HG03342 (cell line): ENCODE measurements at regions not wholly inside any gene's neighbourhood (a gene's known extent, or its start where the extent isn't known, plus 50 kb on each side); places are given as distances from the start of the nearest gene placed in this dataset.

Source experiments
- ATAC-seq: cut with Tn5 transposase; IDR thresholded peaks from one replicate; pipeline ENCODE4 v1.9.1; 2021; ENCODE audit warnings: mild to moderate bottlenecking, moderate library complexity; ENCODE audit not compliant: unreplicated experiment

DNA sequence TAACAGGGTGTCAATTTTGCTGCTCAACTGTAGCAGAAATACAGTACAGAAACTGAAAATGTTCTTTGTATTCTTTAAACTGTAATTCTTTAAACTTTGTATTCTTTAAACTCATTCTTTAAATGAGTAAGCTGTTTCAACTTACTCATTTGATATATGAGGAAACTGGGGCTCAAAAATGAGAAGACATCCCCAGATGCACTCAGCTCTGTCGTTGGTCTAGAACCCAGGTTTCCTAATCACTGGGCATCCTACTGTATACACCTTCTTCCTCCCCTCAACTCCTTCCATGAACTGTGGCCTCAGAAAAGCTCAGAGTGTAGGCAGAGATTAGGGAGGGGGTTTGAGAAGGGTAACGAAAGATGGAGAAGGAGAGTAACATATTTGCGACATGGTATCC lies 136.5 kb upstream of the MAST4 start:
- ATAC-seq = no peak

DNA sequence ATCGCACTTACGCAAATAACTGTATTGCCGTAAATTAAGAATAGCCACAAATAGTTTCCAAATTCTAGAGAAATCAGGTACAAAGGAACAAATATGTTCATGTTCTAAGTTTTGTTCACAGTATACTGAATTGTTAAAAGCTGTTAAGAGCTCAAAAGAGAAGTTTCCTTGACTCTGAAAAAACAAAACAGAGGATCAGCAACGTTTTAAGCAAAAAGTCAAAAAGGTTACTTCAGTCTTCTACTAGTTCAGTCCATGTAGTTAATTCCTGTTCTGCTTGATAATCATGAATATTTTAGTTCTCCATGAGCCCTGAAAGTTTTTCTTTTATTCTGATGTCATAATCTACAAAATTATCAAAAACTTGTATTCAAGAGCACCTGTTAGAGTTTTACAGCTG lies 128.6 kb upstream of the MAST4 start:
- ATAC-seq = no peak

DNA sequence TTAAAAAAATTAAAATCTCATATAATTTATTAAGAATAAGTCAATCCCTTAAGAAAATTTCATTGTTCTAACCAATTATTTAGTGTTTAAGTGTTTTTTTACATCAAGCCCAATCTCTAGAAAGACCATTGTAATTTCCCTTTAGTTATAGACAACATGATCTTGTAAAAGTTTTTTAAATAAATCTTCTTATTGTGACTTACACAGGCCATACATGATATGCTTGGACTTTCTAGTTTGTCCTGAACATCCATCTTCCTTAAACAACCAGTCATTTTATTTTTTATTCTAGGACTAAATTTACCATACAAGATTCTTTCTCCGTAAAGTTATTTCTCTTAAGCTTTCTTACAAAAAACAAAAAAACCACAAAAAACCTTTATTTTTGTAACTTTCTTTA lies 126.5 kb upstream of the MAST4 start:
- no peak for ATAC-seq

DNA sequence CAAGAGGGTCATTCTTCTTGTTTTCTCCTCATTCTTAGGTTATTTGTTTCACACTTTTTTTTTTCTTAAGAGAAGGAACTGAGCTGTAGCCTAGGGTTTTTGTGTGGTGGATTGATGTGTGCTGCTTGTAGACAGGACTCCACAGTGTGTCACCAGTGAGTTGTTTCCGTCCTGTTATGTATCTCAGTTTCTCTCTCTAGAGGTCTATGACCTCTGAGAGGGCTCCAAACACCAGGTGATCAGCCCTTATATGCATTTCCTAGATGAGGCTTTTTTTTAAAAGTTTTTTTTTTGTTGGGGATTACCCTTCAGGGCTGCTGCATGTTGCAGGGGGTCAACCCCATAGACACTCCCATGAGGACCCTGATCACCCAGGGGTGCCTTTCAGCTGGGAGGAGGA lies 124.2 kb upstream of the MAST4 start:
- ATAC-seq = no peak

DNA sequence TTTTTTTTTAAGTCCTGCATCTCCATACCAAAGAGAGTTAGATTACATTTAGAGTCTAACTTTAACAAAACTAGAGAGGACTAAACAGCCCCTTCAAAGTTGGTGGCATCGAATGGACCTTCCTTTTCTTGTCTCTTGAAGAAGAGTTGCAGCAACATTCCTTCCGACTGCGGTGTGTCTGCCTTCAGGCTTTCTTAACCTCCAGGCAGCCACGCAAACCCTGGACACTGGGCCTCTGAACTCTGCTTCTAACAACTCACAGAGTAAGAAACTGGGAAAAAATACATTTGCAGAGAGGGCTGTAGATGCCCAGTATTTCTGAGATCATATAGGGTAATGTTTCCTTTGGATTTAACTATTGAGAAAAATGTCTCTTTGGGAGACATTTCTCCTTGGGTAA lies 120.5 kb upstream of the MAST4 start:
- ATAC-seq = no peak

DNA sequence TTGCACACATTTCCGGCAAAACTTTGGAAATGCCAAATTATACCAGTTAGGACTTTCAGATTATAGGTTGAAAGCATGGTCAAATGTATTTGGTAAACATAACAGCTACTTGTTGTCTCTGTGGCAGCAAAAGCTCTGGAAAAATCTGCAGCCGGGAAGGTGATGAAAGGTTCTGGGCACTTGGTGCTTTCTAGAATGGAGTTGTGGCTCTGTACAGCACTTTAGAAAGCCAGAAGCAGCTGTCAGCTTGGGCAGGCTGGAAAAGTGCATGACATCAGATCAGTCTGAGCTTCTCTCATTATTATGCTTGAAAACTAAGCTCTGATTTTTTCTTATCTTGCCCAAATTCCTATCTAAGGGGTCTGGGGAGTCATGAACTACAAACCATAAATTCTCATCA lies 118.6 kb upstream of the MAST4 start:
- ATAC-seq = no peak

DNA sequence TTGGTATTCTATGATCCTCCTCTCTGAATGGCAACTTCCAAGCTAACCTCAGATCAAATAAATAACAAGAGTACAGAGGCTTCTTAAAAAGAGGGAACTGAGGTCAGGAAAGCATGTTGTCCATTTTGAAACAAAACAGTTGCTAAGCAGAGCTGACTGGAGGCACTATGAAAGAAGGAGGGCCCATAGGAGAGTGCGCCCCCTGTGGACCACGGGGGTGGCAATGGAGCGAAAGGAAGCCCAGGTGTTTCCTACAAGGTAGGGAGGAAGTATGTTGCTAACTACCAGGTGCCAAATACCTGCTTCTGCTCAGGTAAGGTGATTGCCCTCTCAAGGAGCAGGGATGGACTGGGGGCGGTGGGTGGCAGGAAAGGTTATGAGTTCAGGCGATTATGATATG lies 101.8 kb upstream of the MAST4 start:
- no peak for ATAC-seq

DNA sequence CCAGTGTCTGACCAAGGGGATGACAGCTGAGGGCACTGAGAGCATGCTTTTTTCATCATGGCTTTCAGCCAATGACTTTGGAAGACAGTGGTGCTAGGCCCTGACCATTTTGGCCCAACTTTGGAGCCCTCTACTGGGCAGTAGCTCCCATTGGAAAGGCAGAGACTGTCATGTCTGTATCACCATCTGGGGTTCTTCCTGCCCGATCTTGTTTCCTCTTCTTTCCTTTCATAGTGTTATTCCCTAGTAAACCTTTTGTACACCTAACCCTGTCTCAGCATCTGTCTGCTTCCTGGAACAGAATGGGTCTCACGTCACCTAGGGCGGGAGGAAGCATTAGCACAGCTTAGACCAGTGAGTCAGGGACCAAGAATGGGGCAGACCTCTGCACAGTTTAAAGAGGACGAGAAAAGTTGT lies 97.4 kb upstream of the MAST4 start:
- no peak for ATAC-seq

DNA sequence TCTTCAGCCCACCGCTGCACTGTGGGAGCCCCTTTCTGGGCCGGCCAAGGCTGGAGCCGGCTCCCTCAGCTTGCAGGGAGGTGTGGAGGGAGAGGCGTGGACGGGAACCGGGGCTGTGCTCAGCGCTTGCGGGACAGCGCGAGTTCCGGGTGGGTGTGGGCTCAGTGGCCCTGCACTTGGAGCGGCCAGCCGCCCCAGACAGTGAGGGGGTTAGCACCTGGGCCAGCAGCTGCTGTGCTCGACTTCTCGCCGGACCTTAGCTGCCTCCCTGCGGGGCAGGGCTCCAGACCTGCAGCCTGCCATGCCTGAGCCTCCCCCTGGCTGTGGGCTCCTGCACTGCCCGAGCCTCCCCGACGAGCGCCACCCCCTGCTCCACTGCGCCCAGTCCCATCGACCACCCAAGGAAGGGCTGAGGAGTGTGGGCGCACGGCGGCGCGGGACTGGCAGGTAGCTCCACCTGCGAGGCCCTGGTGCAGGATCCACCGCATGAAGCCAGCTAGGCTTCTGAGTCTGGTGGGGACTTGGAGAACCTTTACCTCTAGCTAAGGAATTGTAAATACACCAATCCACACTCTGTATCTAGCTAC lies 92.9 kb upstream of the MAST4 start:
- ATAC-seq = no peak

DNA sequence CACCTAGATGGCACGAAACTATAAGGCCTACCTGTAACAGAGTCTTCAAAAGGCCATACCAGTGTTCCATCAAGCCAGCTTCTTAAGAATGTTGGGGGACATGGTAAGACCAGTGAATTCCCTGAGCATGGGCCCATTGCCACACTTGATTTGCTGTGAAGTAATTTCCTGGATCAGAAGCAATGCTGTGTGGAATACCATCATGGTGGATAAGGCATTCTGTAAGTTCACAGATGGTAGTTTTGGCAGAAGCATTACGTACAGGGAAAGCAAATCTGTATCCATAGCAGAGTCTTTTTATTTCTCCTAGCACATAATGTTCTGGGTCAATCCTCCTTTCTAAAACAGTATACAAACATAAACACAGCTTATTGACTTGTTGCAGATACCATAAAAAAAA lies 89.1 kb upstream of the MAST4 start:
- no peak for ATAC-seq

DNA sequence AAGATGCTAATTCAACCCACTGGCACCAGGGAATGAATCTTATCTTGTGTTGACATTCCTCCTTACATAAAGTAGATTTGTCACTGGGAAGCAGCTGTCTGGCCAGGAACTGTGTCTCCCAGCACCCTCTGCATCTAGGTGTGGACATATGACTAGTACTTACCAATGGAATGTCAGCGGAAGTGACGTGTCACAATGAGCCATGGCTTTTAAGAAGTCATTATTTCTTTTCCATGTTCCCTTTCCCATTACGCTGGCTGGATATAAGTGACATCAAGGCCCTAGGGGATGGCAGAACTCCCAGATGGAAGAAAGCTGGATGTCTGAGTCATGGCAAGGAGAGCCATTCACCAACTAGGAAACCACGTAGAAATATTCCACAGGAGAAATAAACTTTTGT lies 84.7 kb upstream of the MAST4 start:
- no peak for ATAC-seq

DNA sequence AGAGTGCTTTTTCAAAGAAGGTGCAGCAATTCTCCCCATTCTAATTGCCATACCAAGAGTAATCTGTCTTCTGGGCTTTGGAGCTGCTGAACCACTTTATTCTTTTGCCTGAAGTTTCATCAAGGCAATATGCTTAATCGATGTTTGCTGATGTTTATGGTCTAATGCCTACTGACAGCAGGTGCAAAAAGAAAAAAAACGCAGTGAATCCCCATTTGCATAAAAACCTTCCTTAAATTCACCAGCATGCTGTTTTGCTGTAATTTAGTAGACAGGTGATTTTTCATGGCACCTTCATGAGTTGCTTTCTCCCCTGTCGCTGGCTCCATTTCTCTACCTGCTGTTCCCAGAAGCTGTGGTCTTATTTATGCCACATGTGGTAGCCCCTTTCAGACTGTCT lies 83.1 kb upstream of the MAST4 start:
- no peak for ATAC-seq

DNA sequence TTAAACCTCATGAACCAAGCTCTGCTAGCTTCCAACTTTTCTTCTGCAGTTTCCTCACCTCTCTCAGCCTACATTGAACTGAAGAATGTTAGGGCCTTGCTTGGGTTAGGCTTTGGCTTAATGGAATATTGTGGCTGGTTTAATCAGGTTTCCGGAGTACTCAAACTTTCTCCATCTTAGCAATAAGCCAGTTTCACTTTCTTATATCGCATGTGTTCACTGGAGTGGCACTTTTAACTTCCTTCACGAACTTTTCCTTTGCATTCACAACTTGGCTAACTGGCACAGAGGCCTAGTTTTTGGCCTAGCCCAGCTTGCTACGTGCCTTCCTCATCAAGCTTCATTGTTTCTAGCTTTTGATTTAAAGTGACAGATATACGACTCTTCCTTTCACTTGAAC lies 81.0 kb upstream of the MAST4 start:
- no peak for ATAC-seq

DNA sequence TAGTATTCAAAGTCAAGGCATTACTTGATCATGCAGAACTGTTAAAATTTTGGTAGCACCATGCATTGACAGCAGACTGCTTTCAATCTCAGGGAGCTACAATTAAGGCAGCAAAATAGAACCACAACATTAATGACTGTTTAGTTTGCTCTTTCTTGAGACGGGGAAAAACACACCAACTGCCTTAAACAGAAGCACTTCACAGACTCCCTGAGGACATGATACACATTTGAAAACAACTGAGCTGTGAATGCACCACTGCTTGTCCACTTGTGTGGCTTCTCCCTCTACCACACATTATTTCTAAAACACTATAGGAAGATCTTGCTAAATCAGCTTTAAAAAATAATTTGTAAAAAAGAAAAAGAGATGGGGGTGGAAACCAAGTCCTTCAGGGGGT lies 79.6 kb upstream of the MAST4 start:
- ATAC-seq = no peak

DNA sequence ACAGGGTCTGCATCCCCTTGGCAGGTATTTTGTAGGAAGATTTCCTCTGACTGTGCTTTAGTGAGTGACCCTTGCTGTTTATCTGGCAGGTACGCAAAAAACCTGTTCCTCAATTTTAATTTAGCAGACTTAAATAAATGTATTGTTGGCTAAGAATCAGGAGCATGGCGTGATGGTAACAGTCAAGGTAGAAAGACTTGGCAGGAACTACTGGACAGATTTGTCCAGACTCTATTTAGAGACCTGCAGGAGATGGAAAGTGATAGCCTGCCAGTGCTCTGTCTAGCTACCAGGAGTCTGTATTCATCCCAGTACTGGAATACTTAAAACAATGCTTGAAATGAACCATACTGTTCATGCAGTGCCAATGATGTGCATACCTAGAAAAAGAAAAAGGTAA lies 78.8 kb upstream of the MAST4 start:
- ATAC-seq = no peak

DNA sequence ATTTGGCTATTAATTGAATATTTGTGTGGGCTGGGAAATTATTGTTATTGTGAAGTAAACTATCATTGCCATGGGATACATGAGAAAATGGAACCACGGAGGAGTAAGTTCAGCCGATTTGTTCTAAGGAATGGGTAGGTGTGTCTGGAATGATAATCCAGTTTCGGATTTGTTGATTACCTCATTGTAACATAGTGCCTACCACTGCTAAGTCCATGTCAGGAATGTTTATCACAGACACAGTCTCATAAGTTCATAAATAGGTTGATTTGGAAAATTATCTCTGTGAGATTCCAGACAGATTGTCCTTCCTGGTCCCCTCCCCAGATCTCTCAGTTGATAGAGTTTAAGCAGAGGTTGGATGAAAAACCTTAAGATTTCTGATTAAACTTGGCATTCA lies 78.1 kb upstream of the MAST4 start:
- no peak for ATAC-seq

DNA sequence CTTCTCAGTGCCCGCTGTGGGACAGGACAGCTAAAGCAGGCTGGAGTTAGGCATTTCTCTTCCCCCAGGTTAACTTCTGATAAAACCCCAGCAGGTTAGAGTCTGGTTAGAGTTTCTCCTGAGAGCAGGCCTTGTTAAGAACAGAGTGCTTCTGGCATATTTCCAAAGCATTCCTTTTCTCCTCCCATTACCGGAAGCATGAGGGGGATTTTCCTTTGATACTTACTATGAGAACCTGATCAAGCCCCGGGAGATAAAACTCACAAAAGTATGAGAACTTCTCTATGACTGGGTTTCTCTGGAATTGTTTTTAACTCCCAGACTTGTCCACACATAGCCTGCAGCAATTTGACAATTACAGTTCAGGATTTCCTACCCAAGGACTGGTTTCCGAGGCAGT lies 77.4 kb upstream of the MAST4 start:
- ATAC-seq = no peak

DNA sequence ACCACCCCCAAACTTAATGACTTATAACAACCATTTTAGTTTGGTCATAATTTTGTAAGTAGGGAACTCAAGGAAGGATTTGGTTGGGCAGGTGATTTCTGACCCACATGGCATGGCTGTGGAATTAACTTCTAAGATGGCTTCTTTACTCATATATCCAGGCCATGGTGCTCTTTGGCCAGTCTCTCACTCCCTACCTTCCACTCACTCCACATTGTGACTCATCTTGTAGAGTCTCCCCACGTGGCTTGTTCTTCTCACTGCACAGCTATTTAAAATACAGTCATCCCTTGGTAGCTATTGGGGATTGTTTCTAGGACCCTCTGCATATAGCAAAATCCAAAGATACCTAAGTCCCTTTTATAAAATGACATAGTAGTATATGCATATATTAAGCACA lies 76.6 kb upstream of the MAST4 start:
- ATAC-seq = no peak

DNA sequence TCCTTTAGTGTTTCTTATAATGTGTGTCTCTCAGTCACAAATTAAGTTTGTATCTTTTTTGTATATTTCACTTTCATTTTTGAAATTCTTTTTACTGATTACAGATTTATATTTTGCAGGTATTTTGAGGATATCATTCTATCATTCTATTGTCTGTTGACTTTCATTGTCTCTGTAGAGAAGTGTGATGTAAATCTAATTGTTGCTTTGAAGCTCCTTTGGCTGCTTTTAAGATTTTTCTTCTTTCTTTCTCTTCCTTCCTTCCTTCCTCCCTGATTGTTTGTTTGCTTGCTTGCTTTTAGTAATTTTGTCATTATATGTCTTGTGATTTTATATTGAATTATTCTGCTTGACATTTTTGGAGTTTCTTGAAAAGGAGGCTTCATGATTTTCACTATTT lies 75.3 kb upstream of the MAST4 start:
- ATAC-seq = no peak

DNA sequence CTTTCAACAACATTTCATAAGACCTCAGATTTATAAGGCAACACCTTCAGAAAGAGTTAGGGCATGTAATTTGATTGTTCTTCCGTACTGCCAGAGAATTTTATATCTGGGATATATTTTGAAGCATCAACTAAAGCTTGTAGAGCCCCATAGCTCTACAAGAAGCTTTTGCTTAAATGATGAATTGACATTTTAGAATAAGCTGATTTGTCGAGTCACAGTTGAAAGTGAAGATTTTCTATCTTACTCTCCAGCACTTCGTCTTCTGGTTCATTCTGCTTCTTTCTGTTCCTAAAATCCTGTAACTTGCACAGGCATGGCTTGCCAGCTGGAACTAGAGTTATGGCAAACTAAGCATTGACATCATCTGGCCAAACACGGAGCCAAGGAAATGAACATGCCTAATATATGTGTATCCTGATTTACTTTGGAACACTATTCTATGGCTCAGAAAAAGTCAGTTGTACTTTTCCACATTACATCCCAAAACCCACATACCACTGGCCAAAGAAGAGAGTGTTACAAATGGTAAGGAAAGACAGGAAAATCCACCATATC lies 68.6 kb upstream of the MAST4 start:
- ATAC-seq = no peak

DNA sequence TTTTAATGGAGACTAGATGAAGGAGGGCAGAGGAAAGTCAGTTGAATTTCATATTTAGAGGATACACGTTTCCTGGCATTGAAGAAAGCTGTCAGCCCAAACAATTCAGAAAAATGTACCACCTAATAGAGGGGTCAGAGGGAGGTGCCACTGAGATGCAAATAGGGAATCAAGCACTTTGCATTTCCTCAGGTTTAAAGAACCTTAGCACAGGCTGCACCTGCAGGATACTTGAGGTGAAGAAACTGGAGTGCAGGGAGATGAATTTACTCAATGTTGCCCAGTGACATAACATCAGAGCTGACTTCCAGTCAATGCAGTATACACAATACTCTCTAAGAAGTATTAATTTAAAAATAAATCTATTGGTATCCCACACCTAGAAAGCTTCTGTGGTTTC lies 67.0 kb upstream of the MAST4 start:
- ATAC-seq = no peak

DNA sequence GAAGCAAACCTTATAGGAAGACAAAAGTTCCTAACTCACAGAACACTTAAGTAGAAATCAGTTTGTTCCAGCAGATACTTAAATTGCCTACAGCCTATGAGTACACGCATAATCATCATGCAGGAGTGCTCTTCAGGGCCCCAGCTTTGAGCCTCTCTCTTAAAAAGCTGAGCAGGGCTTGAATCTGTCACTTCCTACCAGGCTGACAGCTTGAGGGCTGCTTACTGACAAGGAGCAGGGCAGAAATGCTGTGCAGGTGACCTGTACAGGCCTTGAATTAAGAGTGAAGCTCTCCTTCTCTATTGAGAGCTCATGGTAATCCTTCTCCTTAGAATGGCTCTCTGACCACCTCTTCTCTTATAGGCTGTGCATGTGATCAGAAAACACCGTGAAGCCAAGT lies 66.5 kb upstream of the MAST4 start:
- no peak for ATAC-seq

DNA sequence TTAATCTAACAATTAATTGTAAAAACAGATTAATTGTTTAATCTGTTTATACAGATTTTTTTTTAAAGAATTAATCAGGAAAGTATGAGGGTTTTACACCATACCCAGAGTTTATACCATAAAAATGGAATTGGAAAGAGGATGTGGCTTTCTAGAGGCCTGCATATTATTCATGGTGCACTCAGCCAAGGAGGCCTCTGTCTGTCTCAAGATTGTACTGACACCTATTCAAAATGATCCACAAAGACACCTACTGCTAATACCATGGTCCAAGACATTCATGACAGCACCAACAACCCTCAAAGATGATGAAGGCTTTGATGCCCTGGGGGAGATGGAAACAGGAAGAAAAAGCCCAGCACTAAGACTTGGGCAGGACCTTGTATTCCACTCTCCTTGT lies 58.1 kb upstream of the MAST4 start:
- no peak for ATAC-seq

DNA sequence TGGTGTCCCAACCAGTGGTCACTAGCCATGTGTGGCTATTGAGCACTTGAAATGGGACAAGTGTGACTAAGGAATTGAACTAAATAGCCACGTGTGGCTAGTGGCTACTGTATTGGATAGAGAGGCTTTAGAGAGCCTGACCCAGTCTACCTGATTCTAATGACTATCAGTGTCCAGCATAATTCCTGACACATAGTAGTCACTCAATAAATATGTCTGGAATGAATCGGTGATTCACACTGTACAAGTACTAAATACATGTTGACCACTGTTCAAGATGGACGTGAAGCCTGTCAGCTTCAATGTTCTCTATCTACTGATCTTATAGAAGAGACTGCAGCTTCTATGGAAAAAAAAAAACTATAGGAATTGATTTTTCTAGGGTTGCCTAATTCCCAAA lies 57.7 kb upstream of the MAST4 start:
- no peak for ATAC-seq
